ENCODE measurements at regions not wholly inside any gene's neighbourhood (a gene's known extent, or its start where the extent isn't known, plus 50 kb on each side); places are given as distances from the start of the nearest gene placed in this dataset.
A peak's percentile ranks its signal among the peaks of the same experiment; 100 is the strongest.
"Not testable (repeated sequence)": the region's sequence is repeated elsewhere in the genome, so short reads cannot be mapped to it uniquely, and the experiment has no call there.

- 69% methylated on average over 1 of the region's 1 CpG for WGBS (ENCODE audit: low lambda C conversion rate, missing lambda C conversion rate)
- Histone ChIP-seq H3K27ac (no peak overlapping the region), H3K4me3 (no peak overlapping the region), H3K9me2 (replicated peaks; ENCODE audit: insufficient read depth) (no peaks in the 10 kb centered on the region), H4K20me1 (ENCODE audit: insufficient read depth, poor library complexity, severe bottlenecking) (no peaks in the 10 kb centered on the region), H3K79me2 (no peaks in the 10 kb centered on the region), H2AFZ (no peak overlapping the region), H3K36me3 (replicated peaks; ENCODE audit: insufficient read depth, low read depth) (no peaks in the 10 kb centered on the region), H3K4me2 (no peak overlapping the region), H3K27me3 (peaks cover 7% of the 10 kb centered on the region), H3K9me3 (ENCODE audit: low read depth) (no peaks in the 10 kb centered on the region), H3K4me1 (ENCODE audit: insufficient read depth) (no peaks in the 10 kb centered on the region)
- no peak for DNase-seq (ENCODE audit: low spot score)
- TF ChIP-seq EZH2phosphoT487 (IDR thresholded peaks at IDR 0.05; ENCODE audit: low read depth, severe bottlenecking, unreplicated experiment) = no peak
- TF ChIP-seq CTCF (IDR thresholded peaks at IDR 0.05; ENCODE audit: poor library complexity) = no peak
- TF ChIP-seq EZH2 (IDR thresholded peaks at IDR 0.05; ENCODE audit: borderline replicate concordance) = no peak
Observed at GRCh38 chr3:39705351-39705900, 104.0 kb upstream of the MYRIP start.

GRCh38 chr3:39707314-39707909 lies 102.0 kb upstream of the MYRIP start:
- DNase-seq (ENCODE audit: low spot score) = peak; percentile 65
- 23% methylated on average over 5 of the region's 5 CpGs for WGBS (ENCODE audit: low lambda C conversion rate, missing lambda C conversion rate)
- TF ChIP-seq CTCF (IDR thresholded peaks at IDR 0.05; ENCODE audit: poor library complexity) (peak; percentile 63), EZH2 (IDR thresholded peaks at IDR 0.05; ENCODE audit: borderline replicate concordance) (no peak)

GRCh38 chr3:39712413-39713048 lies 96.9 kb upstream of the MYRIP start:
- H3K9me2 ChIP-seq (replicated peaks; ENCODE audit: insufficient read depth) = no peaks in the 10 kb centered on the region
- TF ChIP-seq CTCF (IDR thresholded peaks at IDR 0.05; ENCODE audit: poor library complexity) (no peak), EZH2phosphoT487 (IDR thresholded peaks at IDR 0.05; ENCODE audit: low read depth, severe bottlenecking, unreplicated experiment) (no peak), EZH2 (IDR thresholded peaks at IDR 0.05; ENCODE audit: borderline replicate concordance) (no peak)
- no peak overlapping the region for H2AFZ ChIP-seq
- no peaks in the 10 kb centered on the region for H3K79me2 ChIP-seq
- peaks cover 7% of the 10 kb centered on the region for H3K27me3 ChIP-seq
- no peaks in the 10 kb centered on the region for H3K4me1 ChIP-seq (ENCODE audit: insufficient read depth)
- no peak overlapping the region for H3K4me2 ChIP-seq
- H3K4me3 ChIP-seq = no peak overlapping the region
- no peaks in the 10 kb centered on the region for H4K20me1 ChIP-seq (ENCODE audit: insufficient read depth, poor library complexity, severe bottlenecking)
- DNase-seq (ENCODE audit: low spot score) = no peak
- no peak overlapping the region for H3K27ac ChIP-seq
- no peaks in the 10 kb centered on the region for H3K36me3 ChIP-seq (replicated peaks; ENCODE audit: insufficient read depth, low read depth)
- no peaks in the 10 kb centered on the region for H3K9me3 ChIP-seq (ENCODE audit: low read depth)
- 91% methylated on average over 4 of the region's 4 CpGs for WGBS (ENCODE audit: low lambda C conversion rate, missing lambda C conversion rate)

More at GRCh38 chr3:39707314-39707909, 102.0 kb upstream of the MYRIP start:
- Histone ChIP-seq H4K20me1 (ENCODE audit: insufficient read depth, poor library complexity, severe bottlenecking) (no peaks in the 10 kb centered on the region), H3K9me3 (ENCODE audit: low read depth) (no peaks in the 10 kb centered on the region), H3K4me3 (no peak overlapping the region), H3K9me2 (replicated peaks; ENCODE audit: insufficient read depth) (no peaks in the 10 kb centered on the region), H2AFZ (no peak overlapping the region), H3K36me3 (replicated peaks; ENCODE audit: insufficient read depth, low read depth) (no peaks in the 10 kb centered on the region), H3K4me2 (no peak overlapping the region), H3K27ac (no peak overlapping the region), H3K4me1 (ENCODE audit: insufficient read depth) (no peaks in the 10 kb centered on the region), H3K79me2 (no peaks in the 10 kb centered on the region), H3K27me3 (peaks cover 7% of the 10 kb centered on the region)

GRCh38 chr3:39713341-39713740 lies 96.1 kb upstream of the MYRIP start:
- H3K4me1 ChIP-seq (ENCODE audit: insufficient read depth); H3K4me3 ChIP-seq; H3K79me2 ChIP-seq; H3K27me3 ChIP-seq; DNase-seq (ENCODE audit: low spot score); H3K27ac ChIP-seq; H4K20me1 ChIP-seq (ENCODE audit: insufficient read depth, poor library complexity, severe bottlenecking); H3K36me3 ChIP-seq (replicated peaks; ENCODE audit: insufficient read depth, low read depth); H2AFZ ChIP-seq; H3K9me2 ChIP-seq (replicated peaks; ENCODE audit: insufficient read depth); H3K9me3 ChIP-seq (ENCODE audit: low read depth); H3K4me2 ChIP-seq: not testable (repeated sequence)
- 98% methylated on average over 17 of the region's 24 CpGs for WGBS (ENCODE audit: low lambda C conversion rate, missing lambda C conversion rate)

Measured in hepatocyte (in vitro differentiated cells).